ENCODE measurements at regions not wholly inside any gene's neighbourhood (a gene's known extent, or its start where the extent isn't known, plus 50 kb on each side); places are given as distances from the start of the nearest gene placed in this dataset.

DNA sequence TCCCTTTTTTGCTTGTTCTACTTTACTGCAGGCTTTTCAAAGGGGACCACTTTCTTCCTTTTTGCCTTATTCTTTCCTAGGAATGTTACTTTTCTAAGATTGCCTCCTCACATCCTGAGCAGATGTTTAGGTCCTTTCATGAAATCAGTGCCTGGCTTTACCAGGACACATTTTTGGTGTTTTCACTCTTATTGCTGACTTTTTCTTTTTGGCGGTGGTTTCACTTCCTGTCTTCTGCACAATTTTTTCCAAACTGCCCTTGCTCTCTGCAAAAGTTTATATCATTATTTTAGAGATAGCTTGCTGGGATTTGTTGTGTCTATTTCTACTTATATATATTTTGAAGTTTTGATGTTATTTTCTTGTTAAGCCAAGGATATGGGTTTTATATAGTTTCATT lies 332.2 kb upstream of the MTPN start:
- TF ChIP-seq POLR2A (IDR thresholded peaks at IDR 0.05), result no peak
- no peak for TF ChIP-seq POLR2AphosphoS5 (IDR thresholded peaks at IDR 0.05)
- TF ChIP-seq, protein P1, sequence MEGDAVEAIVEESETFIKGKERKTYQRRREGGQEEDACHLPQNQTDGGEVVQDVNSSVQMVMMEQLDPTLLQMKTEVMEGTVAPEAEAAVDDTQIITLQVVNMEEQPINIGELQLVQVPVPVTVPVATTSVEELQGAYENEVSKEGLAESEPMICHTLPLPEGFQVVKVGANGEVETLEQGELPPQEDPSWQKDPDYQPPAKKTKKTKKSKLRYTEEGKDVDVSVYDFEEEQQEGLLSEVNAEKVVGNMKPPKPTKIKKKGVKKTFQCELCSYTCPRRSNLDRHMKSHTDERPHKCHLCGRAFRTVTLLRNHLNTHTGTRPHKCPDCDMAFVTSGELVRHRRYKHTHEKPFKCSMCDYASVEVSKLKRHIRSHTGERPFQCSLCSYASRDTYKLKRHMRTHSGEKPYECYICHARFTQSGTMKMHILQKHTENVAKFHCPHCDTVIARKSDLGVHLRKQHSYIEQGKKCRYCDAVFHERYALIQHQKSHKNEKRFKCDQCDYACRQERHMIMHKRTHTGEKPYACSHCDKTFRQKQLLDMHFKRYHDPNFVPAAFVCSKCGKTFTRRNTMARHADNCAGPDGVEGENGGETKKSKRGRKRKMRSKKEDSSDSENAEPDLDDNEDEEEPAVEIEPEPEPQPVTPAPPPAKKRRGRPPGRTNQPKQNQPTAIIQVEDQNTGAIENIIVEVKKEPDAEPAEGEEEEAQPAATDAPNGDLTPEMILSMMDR (IDR thresholded peaks at IDR 0.05), result no peak
- intact Hi-C loops (cut with DNase I), result no loop called here
- H3K9me3 ChIP-seq, result no peaks in the 10 kb centered on the region
- WGBS, result 89% methylated on average over 1 of the region's 1 CpG
- no peak for DNase-seq (ENCODE audit: low spot score)
- H3K27ac ChIP-seq, result no peak overlapping the region
- no peaks in the 10 kb centered on the region for H3K27me3 ChIP-seq (replicated peaks; ENCODE audit: insufficient read depth)
- no peaks in the 10 kb centered on the region for H3K36me3 ChIP-seq
- no peak overlapping the region for H3K4me3 ChIP-seq
- H3K4me1 ChIP-seq (replicated peaks), result no peaks in the 10 kb centered on the region

DNA sequence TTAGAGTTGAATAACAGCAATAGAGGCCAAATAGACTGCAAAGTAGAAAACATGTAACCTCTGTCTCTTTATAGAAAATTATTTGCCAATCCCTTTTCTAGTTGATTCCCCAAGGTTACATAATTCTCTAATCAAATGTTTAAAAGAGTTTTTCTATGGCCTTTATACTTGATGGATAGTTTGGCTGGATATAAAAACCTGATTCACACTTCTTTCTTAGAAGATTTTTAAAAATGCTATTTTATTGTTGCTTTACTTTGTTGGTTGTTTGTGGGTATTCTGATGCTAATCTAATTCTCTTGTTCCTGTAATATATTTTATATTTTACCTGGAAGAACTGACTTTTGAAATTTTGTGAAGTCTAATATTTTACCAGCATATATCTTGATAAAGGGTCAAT lies 331.1 kb upstream of the MTPN start:
- H3K4me1 ChIP-seq (replicated peaks), result no peaks in the 10 kb centered on the region
- H3K36me3 ChIP-seq, result no peaks in the 10 kb centered on the region
- H3K9me3 ChIP-seq, result no peaks in the 10 kb centered on the region
- no peaks in the 10 kb centered on the region for H3K27me3 ChIP-seq (replicated peaks; ENCODE audit: insufficient read depth)
- TF ChIP-seq, protein P1 (IDR thresholded peaks at IDR 0.05), result no peak
- no peak for TF ChIP-seq POLR2A (IDR thresholded peaks at IDR 0.05)
- TF ChIP-seq POLR2AphosphoS5 (IDR thresholded peaks at IDR 0.05), result no peak
- intact Hi-C loops (cut with DNase I), result no loop called here
- no peak overlapping the region for H3K27ac ChIP-seq
- no peak for DNase-seq (ENCODE audit: low spot score)
- no peak overlapping the region for H3K4me3 ChIP-seq

DNA sequence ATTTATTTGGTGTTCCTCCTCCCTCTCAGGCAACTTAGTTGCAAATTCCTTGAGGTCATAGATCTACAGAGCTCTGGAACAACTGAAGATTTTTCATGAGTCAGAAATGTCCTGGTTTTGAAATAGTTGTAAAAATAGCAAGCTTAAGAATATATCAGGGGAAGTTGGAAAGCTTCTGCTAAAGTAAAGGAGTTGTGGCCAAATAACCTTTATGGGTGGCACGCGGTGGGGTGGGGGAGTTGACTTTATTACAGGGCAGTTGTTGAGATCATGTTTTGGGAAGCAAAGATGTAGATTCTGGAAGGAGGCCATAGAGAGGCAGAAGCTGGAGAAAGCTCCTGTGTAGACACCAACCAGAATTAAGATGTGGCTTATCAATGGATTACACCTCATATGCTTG lies 326.0 kb upstream of the MTPN start:
- 95% methylated on average over 2 of the region's 2 CpGs for WGBS

DNA sequence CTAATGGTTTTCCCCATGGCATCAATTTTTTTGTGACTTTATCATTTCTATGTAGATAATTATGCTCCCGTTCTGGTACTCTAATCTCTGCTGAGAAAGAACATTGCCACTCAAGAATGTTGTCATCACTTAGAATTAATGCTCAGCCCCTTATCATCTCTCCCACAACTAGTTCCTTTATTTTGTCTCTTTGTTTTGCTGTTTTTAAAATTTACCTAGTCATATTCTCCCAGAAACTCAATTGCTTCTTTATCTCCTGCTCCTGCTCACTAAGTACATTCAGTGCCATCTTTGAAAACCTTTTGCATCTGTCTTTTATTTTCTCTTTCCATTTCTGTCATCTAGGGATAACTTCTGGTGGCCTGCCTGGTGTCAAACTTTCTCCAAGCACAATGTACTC lies 324.9 kb upstream of the MTPN start:
- Histone ChIP-seq H3K27ac (no peak overlapping the region), H3K9me3 (no peaks in the 10 kb centered on the region), H3K4me1 (replicated peaks) (no peaks in the 10 kb centered on the region), H3K27me3 (replicated peaks; ENCODE audit: insufficient read depth) (no peaks in the 10 kb centered on the region), H3K4me3 (no peak overlapping the region), H3K36me3 (no peaks in the 10 kb centered on the region)
- TF ChIP-seq POLR2A (IDR thresholded peaks at IDR 0.05), result no peak
- no peak for TF ChIP-seq POLR2AphosphoS5 (IDR thresholded peaks at IDR 0.05)
- TF ChIP-seq, protein P1 (IDR thresholded peaks at IDR 0.05), result no peak
- intact Hi-C loops (cut with DNase I), result no loop called here
- WGBS, result 93% methylated on average over 1 of the region's 1 CpG
- no peak for DNase-seq (ENCODE audit: low spot score)

More for the DNA sequence above, 326.0 kb upstream of the MTPN start:
- intact Hi-C loops (cut with DNase I), result no loop called here
- no peak overlapping the region for H3K27ac ChIP-seq
- H3K36me3 ChIP-seq, result no peaks in the 10 kb centered on the region
- TF ChIP-seq, protein P1 (IDR thresholded peaks at IDR 0.05), result no peak
- TF ChIP-seq POLR2A (IDR thresholded peaks at IDR 0.05), result no peak
- TF ChIP-seq POLR2AphosphoS5 (IDR thresholded peaks at IDR 0.05), result no peak
- H3K4me1 ChIP-seq (replicated peaks), result no peaks in the 10 kb centered on the region
- H3K9me3 ChIP-seq, result no peaks in the 10 kb centered on the region
- DNase-seq (ENCODE audit: low spot score), result no peak
- no peak overlapping the region for H3K4me3 ChIP-seq
- H3K27me3 ChIP-seq (replicated peaks; ENCODE audit: insufficient read depth), result no peaks in the 10 kb centered on the region

DNA sequence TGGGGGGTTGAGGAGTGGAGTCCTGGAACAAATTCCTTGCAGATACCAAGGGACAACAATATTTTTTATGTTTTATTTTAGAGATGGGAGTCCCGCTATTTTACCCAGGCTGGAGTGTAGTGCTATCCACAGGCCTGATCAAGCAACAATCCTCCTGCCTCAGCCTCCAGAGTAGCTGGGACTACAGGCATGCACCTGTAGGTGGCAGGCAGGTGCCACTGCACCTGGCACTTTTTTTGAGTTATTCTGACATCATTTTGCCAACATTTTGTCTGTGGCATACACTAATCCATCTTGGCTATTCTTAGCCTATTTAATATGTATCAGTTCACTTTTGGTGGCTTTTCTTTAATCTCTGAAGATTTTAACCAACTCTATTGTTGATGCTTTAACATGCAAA lies 317.8 kb upstream of the MTPN start:
- no peaks in the 10 kb centered on the region for H3K9me3 ChIP-seq
- H3K27ac ChIP-seq, result no peak overlapping the region
- no peak for DNase-seq (ENCODE audit: low spot score)
- 97% methylated on average over 1 of the region's 1 CpG for WGBS
- intact Hi-C loops (cut with DNase I), result no loop called here
- no peak overlapping the region for H3K4me3 ChIP-seq
- TF ChIP-seq POLR2AphosphoS5 (IDR thresholded peaks at IDR 0.05), result no peak
- TF ChIP-seq, protein P1 (IDR thresholded peaks at IDR 0.05), result no peak
- TF ChIP-seq POLR2A (IDR thresholded peaks at IDR 0.05), result no peak
- H3K36me3 ChIP-seq, result no peaks in the 10 kb centered on the region
- H3K27me3 ChIP-seq (replicated peaks; ENCODE audit: insufficient read depth), result no peaks in the 10 kb centered on the region
- no peaks in the 10 kb centered on the region for H3K4me1 ChIP-seq (replicated peaks)

All from prostate gland (tissue), 2 donors.